ENCODE measurements at regions not wholly inside any gene's neighbourhood (a gene's known extent, or its start where the extent isn't known, plus 50 kb on each side); places are given as distances from the start of the nearest gene placed in this dataset.

DNA sequence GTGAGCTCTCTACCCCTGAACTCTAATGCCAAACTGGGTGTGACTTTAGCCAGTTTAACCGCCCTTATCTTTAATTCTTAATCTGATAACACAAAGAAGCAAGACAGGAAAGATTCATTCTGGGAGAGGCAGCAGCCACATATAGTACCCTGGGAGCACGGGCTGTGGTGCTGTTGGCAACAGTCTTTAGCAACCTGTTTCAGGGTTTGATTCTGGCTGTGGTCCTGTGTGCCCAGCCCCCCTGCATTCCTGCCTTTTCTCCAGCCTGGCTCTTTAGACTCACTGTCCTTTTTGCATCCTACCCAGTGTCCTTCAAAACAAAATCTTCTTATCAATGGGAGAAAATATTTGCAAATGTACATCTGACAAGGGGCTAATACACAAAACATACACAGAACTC, 275.2 kb downstream of the GXYLT1 start:
- no peak for DNase-seq

DNA sequence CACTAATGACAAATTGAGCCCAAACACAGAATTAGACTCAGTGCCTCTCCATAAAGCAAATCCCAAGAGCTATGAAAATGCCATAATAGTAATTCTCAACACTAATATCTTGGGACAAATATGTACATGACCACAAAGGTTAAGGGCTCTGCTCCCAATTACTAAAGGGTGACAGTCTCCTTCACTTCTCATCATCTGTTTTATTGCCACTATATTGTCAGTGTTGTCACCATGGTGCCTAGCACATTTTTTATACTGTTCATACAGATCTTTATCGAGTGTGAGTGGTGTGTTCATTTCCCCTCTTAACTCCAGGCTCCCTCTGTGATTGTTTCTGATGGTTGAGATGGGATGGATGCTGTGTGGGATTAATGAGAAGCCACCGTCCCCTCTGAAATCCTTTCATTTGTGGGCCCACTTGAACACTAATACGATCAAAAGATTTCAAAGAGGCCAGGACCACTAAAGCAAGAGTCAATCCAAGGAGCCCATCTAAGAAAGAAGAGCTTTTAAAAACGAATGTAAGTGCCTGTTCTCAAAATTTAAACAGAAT, 277.7 kb downstream of the GXYLT1 start:
- DNase-seq = no peak

DNA sequence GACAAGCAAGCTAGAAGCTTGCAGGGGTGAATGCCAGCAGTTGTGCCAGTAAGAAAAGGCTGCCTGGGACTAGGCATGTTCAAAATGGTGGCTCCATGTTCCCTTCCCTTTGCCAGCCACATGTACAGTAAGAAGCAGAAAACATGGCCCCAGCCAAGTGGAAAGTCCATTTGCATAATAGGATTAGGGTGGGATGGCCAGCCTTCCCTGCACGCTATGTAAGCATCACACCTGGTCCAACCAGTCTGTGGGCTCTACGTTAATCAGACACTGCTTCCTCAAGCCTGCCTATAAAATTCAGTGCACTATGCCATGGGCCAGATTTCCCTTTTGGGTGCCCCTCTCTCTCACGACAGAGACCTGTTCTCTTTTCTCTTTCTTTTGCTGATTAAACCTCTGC, 288.4 kb downstream of the GXYLT1 start:
- DNase-seq = no peak

DNA sequence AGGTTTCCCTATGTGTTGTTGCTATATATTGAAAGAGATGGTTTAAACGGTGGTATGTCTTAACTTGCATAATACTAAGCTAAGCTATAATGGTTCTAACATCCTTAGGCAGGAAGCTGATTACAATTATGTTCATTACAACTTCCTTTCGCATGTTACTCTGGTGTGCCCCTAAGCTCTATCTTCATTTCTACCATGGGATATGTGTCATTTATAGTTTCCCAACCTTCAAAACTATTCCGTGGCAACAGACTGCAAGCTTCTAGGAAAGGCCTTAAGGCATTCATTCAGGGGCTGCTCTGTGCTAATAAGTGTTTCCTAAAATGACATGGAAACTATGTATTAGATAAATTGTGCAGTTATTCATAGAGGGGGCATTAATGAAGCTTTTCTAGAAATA, 294.6 kb downstream of the GXYLT1 start:
- no peak for DNase-seq

DNA sequence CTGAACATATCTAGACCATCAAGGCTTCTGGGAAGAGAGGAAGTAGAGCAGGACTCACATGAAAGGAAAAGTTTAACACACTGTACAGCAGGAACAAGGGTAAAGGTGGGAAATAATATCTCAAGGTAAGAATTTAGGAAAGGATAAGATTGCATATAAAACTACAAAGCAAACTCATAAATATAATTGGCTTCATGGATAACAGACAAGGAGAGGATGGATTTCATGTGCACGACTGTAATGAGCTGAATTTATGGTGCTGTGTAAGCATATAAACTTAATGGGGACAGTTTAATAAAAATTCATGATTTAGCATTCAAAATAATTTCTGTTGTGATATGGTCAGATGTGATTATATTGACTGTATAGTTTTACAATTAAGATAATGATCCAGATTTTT, 298.0 kb downstream of the GXYLT1 start:
- DNase-seq = no peak

DNA sequence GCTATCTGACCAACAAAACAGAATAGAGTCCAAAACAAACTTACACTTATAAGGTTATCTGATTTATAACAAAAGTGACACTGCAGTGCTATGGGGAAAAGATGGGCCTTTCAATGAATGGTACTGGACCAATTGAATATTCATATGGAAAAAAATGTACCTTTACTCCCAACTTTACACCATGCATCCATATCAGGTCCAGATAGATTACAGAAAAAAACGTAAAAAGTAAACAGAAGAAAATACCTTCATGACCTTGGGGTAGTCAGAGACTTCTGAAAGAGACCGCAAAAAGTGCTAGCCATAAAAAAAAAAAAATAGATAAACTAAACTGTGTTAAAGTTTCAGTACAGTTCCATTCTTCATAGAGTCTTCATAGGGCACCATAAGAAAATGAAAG, 308.3 kb downstream of the GXYLT1 start:
- DNase-seq = no peak

DNA sequence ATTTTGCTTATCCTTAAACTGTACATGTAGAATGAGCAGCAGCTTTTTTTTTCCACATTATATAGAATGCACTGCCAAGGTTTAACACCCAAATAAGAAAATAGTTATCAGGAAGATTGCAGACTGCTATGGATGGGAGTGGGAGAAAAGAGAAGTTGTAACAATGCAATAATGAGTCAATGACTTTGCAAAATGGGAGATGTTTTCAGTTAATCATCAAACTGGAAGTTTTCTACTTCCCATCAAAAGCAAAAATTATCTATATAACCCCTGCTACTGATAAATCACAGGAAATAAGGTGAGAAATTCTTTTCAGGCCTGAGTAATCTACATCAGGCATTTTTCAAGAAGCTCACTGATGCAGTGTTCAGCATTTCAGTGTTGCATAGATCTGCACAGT, 309.1 kb downstream of the GXYLT1 start:
- no peak for DNase-seq

DNA sequence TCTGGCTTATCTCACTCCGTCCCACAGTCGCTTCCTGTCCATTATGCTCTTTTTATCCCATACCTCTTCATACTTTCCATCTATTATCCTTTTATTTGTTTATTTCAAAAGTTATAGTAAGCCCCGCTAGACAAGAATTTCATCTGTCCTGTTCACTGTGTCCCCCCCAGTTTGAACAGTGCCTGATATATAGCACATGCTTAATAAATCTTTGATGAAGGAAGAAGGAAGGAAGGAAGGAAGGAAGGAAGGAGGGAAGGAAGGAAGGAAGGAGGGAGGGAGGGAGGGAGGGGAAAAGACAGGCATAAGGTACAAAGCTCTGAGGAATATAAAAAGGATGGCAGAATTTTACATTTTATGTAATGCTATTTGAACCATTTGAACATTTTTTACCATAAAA, 324.7 kb downstream of the GXYLT1 start:
- DNase-seq = no peak

DNA sequence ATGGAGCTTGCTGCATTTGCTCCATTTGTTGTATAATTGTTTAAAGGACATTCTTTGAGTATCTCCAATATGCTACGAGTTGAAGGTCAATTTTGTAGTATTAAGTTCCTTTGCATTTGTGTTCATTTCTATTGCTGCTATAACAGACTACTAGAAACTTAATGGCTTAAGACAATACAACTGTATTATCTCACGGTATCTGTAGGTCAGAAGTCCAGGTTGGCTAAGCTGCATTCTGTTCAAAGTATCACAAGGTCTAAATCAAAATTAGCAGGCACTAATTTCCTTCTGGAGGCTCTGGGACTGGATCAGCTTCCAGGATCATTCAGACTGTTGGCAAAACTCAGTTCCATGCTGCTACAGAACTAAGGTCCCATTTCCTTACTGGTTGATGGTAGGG, 340.6 kb downstream of the GXYLT1 start:
- no peak for DNase-seq

DNA sequence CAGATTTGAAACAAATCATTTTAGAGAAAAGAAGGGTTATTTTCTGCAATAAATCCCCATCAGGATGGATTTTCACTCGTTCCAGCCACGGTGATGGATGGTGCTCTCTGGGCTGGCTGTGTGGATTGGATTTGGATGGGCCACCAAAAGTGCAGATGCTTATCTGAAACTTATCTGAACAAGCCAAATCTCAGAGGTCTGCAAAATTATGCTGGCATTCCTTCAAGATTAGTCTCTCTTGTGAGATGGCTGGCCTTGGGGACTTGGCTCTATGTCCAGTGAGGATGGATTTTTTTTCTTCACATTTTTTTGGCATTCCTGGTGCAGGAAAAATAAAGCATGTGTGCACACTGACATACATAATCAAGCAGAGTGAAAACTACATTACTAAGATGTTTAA, 341.9 kb downstream of the GXYLT1 start:
- DNase-seq = no peak

DNA sequence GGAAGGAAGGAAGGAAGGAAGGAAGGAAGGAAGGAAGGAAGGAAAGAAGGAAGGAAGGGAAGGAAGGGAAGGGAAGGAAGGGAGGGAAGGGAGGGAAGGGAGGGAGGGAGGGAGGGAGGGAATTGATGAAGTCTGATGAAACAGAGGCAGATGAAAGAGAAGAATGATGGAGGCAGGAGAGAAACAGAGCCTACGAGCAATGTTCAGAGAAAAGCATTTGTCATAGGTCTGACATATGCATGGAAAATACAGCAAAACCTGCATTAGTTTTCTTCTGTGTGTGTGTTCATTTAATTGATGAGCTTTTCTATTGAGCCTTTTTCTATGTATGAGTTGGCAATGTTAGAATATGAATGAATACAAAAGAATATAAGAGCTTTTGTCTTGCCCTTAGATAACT, 343.4 kb downstream of the GXYLT1 start:
- DNase-seq = no peak

DNA sequence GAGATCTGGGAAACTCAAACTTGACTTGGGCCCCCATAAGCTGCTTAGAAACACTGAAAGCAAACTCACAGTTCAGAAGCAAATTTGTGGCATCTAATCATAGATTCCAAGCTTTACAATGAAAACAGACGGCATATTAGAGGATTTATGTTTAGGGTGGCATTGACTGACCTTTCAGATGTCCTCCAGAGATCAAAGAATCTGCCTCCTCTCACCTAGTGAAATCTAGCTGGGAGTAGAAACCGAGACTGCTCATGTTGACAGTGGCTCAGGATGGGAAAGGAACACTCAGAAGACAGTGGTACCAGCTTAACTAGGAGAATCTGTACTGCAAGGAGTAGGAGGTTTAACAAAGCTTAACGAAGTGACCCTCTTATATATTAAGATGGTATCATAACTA, 345.0 kb downstream of the GXYLT1 start:
- no peak for DNase-seq

DNA sequence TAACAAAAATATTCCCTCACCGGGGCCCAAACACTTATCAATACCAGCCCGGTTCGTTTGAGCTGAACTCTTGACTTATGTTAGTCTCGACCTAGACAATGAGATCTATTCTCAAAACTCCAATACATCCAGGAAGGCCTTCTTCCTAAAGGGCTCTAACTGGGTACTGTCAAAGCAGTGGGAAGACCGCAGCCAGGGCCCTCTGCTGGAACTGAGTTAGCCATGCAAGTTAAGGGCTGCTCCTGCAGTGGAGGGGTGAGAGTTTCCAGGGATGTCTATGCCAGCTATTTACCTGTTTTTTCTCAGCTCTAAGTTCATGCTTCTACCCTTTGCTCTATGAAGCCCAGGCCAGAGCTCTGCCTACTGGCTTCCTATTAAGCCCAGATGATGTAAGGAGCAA, 348.8 kb downstream of the GXYLT1 start:
- DNase-seq = no peak

DNA sequence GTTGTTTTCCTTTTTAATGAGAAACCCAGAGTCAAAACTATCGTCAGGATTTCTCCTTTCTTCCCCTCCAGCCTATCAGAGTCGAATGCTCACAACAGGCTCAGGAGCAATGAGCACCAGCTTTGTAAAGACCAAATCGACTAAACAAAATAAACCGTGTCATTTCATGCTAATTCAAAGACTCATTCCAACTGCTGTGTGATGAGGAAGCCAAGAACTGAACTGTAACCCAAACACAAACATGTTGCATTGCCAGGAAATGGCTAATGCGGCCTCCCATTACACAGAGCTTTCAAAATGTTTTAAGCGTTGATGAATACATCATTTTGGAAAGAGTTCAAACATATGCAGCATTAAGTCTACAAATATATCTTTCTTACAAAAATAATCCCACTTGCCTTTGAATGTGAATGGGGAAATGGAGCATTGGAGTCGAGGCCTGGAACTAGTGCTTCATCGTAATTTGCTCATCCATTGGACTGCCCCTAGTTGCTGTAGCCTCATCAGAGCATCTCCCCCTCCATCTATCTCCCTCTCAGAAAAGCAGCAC, 349.5 kb downstream of the GXYLT1 start:
- DNase-seq = no peak

DNA sequence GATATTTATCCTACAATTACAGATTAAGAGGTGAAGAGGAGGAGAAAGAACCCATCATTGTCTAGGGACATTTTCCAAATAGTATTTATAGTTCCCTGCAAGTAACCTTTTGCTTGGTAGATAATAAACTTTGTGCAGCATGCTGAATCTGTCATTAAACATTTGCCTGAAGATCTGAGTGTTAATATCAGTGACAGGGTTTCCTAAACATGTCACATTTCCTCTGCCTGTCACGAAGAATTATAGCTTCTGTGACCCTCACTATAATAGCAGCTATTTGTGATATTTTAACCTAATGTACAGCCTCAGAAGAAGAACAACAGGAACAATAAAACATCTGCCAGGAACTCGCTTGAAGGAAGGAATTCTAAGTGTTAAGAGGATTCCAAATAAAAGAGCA, 350.3 kb downstream of the GXYLT1 start:
- DNase-seq = no peak

DNA sequence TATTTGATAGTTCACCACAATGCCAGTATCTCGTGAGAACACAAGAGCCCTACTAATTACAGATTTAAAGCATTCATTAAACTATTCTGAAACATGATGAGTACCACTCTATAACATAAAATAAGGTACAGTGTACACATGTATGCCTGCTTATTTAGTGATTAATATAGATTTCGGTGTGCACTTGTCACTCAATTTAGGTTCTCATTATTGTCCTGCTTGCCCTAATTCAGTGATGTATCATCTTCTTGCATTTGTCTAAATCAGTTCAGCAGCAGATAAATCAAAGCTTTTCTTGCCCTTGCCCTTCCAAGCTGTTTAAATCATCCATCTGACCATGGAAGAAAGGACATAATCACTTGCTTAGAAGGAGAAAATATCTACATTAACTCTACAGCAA, 359.7 kb downstream of the GXYLT1 start:
- DNase-seq = no peak

DNA sequence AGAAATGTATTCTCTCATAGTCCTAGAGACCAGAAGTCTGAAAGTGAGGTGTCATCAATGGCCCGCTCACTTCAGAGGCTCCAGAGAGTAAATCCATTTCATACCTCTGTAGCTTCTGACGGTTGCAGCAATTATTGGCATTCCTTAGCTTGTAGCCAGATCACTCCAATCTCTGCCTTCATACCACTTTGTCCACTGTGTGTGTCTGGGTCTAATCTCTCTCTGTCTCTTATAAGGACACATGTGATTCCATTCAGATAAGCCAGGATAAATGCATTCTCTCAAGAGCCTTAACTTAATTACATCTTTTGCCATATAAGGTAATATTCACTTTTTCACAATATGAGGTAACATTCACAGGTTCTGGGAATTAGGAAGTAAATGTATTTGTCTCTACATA, 365.7 kb downstream of the GXYLT1 start:
- no peak for DNase-seq

DNA sequence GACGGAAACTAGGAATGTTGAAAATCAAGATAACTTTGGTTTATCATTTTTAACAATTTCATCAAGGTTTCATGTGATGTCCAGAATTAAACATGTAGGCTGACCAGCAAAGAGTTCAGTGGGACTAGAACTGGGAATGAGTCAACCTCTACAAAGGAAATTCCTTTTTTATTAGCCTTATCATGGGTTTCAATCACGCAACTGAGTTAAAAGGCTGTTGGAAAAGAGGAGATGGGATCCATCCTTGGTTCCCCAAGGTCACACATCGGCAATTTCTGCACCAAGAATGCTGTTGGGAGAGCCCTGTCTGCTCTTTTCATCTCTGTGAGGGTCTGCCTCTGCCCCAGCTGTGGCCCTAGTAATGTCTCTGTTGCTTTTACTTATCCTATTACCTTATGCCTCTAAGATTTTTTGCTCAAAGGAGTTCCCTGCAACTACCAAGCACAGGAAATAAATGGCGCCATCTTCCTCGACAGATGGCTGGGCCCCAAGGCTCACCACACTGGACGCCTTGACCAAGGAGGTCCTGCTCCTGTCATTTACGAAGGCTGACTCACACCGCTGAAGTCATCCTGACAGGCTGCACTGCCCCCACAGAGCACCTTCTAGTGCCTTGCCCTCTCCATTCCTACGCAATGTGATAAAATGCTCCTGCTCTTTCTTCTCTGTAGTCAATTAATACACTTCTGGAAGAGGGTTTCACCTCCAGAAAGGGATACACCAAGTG, 367.4 kb downstream of the GXYLT1 start:
- DNase-seq = no peak

DNA sequence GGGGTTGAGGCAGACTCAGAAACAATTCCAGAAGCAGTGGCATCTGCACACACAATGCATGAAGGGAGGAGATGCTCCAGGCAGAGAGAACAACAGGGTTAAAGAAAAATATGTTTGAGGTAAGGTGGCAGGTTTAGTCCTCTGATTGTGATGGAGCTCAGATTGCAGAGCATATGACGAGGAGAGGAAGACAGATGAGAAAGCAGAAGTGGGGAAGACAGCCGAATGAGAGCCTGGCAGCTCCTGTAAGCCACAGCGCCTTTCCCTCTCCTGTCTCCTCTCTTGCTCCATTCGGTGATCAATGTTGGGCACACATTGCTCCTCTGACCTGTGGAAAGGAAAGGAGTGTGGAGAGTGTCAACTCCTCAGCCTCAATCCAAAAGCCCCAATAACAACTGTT, 372.2 kb downstream of the GXYLT1 start:
- DNase-seq = no peak

DNA sequence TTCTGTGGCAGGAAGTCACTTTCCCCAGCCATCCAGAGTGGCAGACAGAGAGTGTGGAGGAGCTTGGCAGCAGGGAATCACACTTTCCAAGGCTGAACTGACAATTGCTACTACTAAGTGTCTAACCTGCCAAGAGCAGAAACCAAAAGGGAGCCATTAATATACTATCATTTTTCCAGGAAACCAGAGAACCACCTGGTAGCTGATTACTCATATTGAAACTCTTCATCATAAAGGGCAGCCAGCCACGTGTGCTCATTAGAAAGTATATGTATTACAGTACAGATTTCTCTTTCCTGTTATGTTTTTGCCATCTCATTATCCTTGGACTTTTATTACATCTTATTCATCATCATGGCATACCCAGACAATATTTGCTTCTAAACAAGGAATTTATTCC, 374.9 kb downstream of the GXYLT1 start:
- DNase-seq = no peak

DNA sequence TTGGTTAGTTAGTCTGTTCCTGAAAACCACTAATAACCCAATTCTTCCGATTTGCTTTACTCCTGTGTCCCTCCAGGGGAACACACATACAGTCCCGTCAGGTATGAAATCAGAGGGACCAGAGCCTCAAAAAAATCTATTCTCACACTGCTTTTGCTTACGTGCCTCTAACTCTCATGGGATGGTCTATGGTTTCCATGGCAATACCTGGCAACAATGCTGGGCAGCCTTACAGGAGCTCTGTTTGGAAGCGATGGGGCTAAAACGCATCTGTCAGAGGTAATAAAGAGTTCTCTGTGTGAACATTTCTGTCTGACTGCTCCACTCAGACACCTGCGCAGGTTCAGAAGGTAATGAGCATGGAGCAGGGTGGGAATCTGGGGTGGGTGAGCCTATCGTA, 376.2 kb downstream of the GXYLT1 start:
- no peak for DNase-seq

DNA sequence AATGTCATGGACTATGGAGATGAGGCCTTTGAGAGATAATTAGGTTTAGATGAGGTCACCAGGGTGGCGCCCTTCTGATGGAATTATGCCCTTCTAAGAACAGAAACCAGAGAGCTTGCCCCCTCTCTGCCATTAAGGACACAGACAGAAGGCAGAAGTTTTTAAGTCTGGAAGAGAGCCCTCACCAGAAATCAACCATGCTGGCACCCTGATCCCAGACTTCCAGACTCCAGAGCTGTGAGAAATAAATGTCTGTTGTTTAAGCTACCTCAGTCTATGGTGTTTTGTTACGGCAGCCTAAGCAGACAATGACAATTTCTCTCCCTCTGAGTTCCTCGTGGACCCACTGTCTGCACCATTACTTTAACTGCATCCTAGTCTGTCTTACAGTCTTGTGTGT, 382.0 kb downstream of the GXYLT1 start:
- no peak for DNase-seq

DNA sequence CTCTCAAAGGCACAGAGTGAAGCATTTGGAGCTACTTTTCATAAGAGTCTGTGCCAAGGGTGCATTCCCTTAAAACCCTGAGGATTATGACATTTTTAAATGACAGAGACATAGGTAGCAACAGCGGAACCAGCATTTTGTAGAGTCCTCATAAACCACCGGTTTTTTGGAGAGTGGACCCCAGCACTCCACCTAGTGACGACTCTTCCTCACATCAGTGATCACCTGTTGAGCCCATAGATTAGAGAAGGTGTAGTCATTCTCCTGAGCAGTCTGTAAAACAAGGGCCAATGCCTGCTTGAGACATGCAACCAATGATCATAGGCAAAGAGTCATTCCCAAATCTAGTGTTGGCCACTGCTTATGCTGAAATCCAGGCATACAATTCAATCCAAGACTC, 399.1 kb downstream of the GXYLT1 start:
- DNase-seq = no peak

DNA sequence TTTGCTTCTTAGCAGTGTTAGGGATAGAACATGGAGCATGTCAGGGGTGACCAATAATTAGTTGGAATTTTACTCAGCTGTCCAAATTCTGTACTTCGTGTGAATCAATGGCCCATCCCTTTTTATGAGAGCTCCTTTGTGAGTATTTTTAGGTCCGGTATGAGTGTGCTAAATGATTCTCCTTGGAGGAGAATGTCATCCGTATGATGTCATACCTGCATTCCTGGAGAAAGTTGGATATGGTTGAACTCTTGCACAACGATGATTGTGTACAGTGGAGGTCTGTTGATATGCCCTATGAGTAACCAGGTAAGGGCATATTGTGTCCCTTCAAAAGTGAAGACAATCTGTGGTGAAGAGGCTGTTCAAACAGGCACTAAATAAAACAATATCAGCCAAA, 400.8 kb downstream of the GXYLT1 start:
- DNase-seq = no peak

DNA sequence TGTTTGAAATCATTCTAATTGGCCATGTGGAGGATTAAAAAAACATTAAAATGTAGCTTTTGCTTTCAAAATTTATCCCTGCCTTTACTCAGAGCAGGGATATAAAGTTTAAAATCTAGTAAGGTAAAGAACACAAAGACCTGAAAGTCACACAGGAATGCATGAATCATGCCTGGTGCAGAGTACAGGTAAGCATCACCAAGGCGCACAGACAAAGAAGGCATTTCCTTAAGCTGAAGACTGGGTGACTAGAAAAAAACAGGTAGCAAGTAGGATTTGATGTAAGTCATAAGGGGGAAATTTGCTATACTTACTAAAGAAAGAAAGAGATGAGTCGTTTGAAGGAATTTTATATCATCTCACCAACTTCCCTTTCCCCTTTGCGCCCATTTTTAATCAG, 405.6 kb downstream of the GXYLT1 start:
- no peak for DNase-seq
